ENCODE measurements at regions not wholly inside any gene's neighbourhood (a gene's known extent, or its start where the extent isn't known, plus 50 kb on each side); places are given as distances from the start of the nearest gene placed in this dataset.
"Not testable (repeated sequence)": the region's sequence is repeated elsewhere in the genome, so short reads cannot be mapped to it uniquely, and the experiment has no call there.

DNA sequence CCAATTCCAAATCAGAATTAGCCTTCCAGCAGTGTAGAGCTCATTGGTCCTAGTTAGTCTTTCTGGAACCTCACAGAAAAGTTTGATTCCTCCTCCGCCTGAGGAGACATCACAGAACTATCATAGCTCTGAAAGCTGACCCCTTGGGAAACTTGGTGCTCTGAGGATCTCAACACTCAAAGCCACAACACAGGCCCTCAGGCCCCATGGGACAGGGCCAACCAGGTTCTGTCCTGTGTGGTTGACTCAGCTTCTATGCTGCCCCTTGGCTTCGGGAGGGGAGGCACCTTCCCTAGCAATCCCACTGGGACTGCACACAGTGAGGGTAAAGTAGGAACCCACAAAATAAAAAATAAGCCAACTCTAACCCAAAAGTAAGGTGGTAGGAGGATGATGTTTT, 237.5 kb upstream of the ECI2 start:
- Histone ChIP-seq H3K4me3 (no peak overlapping the region), H3K27ac (no peak overlapping the region)

DNA sequence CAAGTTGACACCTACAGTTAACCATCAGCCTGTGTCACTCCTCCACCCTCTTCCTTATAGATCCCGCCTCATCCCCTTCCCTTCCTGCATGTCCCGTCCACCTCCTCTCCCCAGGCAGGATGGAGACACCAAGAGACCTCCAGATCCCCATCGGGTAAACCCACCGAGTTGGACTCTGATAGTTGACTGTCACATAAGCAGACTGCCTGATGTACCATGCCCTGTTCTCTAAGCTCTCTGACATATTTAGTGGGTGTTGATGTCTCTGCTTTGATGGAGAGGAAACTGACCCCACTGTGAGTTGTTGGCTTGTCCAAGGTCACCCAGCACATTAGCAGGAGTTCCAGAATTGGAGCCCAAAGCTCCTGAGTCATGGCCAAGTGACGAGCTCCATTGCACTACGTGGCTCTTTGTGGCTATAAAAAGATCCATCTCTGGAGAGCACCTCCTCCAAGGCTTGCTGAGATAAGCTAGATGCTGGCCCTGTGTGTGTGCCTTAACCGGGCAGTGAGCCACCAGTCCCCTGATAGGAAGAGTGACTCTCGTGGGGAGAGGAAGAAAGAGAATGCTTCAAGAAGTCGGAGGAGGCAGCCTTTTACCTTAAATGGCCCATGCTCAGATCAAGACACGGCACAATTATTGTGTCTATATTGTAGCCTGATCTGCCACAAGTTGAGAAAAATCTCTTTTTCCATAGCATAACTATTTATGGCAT, 236.0 kb upstream of the ECI2 start:
- Histone ChIP-seq H3K4me3 (no peak overlapping the region), H3K27ac (no peak overlapping the region)

DNA sequence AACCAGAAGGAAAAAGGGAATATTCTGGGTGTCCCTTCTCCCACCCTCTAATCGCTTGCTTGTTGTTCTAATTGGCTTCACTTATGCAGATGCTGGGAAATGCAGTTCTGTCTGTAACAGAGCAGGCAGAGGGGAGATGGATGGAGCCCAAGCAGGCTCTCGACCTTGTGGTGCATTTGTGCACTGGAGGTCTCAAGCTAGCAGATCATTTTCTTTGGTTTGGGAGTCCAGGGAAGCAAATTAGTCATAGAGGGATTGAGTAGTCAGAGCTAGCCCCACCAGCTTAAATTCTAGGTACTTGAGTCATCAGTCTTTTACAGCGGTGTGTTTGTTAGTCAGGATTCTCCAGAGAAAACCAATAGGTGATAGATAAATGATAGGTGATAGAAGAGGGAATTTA, 234.7 kb upstream of the ECI2 start:
- Histone ChIP-seq H3K4me3 (no peak overlapping the region), H3K27ac (peak overlapping the region in 4 of 21 experiments; percentile 0 to 56 (median 11))

DNA sequence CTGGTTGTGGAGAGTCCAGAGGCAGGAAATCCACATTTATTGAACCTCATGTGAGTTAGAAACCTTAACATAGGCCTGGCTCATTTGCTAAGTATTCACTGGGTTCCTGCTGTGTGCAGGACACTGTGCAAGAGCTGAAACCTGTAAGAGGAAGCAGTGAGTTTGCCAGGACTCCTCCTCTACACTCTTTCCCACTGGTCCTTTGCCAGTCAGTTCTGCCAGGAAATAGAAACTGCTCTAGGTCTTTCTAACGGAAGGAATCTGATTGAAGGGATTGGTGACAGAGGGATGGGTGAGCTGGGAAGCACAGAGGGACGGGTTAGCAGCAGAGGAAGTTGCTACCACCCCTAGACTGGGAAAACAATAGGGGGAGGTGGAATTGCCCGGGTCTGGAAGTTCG, 234.2 kb upstream of the ECI2 start:
- peak overlapping the region in 4 of 21 experiments; percentile 0 to 56 (median 11) for H3K27ac ChIP-seq
- no peak overlapping the region for H3K4me3 ChIP-seq

GRCh38 chr6:4368649-4369048, 233.3 kb upstream of the ECI2 start:
- Histone ChIP-seq H3K27ac (no peak overlapping the region), H3K4me3 (no peak overlapping the region)

- H3K4me3 ChIP-seq: no peak overlapping the region
- no peak overlapping the region for H3K27ac ChIP-seq
These were observed 232.3 kb upstream of the ECI2 start for GRCh38 chr6:4367643-4368042.

DNA sequence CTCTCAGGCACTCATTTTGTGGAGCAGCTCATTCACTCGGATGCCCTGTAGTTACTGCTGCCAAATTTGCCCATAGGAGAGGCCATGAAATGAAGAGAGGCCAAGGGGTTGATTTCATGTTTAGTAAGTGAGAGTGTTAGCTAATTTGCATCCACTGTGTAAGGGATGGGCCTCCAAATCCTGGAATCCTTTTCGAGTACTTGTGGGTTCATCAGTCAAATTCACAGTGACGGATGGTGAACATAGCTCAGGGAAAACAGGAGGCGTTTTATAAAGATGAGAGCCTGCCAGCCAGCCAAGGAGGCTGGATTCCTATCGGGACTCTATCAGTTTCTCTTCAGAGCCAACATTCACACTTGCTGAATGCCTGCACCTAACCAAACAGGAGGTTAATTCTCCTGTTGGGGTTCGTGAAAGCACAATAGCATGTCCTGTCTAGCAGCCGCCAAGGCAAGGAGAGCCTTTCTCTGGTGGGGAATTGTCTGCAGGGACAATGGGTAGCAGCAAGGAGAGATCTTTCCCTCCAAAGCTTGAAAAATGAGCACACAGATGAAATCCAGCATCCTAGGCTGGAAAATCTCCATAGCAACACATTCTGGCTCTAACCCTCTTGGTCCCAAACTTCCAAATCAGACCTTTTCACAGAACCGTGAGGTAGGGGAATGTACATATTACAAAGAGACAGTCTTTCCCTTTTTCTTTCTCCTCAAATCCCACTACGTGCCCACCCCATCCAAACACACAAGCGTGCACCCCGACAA, 231.4 kb upstream of the ECI2 start:
- Histone ChIP-seq H3K4me3 (no peak overlapping the region), H3K27ac (no peak overlapping the region)

DNA sequence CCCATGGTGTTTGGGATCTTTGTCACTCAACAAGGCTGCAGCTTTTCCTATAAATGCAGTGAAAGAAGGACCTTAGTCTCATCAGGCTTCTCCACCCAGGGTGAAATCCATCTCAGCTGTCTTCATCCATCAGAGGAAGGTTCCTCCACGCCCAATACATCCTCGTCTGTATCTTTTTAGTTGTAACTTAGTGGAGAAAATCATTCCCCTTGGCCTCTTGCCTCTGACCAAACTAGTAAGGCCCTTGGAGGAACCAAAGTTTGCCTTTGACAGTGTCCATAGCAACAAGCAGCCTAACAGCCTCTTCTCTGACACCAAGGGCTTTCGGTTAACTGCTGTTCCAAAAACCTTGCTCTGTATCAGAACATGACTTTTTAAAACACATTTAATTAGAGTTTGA, 230.3 kb upstream of the ECI2 start:
- Histone ChIP-seq H3K27ac (no peak overlapping the region), H3K4me3 (no peak overlapping the region)

DNA sequence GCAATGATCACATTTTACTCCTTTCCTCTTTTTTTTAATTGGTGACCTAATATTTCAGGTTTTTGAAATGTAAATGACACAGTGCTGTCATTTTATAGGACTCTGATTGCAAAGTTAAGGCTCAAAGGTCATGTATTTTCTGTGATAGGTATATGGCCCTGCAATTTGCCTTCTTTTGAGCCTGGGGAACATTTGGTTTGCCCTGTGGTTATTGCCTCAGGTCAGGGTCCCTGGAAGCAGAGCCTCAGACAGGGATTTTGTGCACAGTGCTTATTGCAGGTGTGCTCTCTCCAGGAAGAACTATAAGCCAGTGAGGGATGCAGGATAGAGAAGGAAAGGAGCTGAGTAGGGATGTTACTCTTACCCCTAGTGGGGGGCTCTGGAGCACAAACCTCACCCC, 229.3 kb upstream of the ECI2 start:
- H3K27ac ChIP-seq: no peak overlapping the region
- no peak overlapping the region for H3K4me3 ChIP-seq

DNA sequence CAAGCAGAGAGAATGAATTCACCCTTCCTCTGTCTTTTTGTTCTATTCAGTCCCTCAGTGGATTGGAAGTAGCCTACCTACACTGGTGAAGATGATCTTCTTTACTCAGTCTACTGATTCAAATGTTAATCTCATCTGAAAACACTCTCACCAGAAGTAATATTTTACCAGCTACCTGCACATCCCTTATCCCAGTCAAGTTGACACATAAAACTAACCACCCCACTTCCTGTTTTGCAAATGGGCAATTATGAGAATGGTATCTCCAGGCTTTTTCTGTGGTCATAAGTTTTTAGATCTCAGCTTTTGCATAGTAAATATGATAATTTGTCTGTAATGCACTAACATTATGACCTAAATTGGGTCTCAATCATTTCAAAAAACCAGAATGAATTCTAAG, 228.8 kb upstream of the ECI2 start:
- Histone ChIP-seq H3K27ac (no peak overlapping the region), H3K4me3 (no peak overlapping the region)

- no peak overlapping the region for H3K27ac ChIP-seq
- H3K4me3 ChIP-seq: no peak overlapping the region
These were observed 228.3 kb upstream of the ECI2 start for GRCh38 chr6:4363656-4364055.

GRCh38 chr6:4362326-4362725, 227.0 kb upstream of the ECI2 start:
- H3K4me3 ChIP-seq: no peak overlapping the region
- H3K27ac ChIP-seq: no peak overlapping the region

DNA sequence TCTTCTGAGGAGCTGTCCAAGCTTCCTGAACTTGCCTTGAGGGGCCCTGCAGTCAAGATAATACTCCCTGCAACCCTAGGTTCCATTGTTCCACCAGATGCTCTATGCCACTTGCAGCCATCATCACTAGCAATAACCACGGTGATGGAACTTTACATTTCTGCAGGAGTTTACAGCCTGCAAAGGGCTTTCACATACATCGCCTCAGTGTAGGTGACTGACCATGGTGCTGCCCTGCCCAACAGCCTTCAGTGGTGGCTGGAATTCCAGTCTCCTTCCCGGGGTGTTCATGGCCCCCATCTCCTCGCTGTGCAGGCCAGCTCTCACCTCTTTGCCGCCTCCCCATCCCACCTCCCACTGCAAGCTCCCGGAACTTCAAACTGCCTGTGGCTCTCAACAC, 225.5 kb upstream of the ECI2 start:
- H3K27ac ChIP-seq: no peak overlapping the region
- no peak overlapping the region for H3K4me3 ChIP-seq

DNA sequence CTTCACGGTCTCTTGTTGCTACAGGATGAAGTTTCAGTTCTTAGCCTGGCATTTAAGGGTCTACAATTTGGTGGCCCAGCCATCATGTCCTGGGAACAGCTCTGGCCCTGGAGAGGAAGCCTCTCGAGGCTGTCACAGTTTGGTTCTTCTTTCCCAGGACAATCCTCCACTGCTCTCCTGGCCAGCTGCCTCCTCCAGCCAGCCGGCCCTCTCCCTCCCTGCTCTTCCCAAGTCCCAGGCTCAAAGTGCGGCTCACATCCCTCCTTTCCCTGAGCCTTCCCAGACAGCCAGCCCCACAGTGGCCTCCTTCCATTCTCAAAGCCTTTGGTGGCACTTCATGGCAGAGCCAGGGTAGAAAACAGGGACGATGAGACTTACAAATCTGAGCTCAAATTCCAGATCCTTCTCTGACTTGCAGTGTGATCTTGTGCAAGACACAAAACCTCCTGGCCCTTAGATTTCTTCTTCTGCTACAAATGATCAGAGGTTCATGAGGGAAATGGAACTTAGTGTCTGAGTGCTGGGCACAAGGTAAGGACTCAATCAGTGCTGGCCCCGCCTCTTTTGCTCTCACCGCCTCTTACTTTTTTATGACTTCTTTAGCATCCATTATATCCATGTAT, 223.8 kb upstream of the ECI2 start:
- Histone ChIP-seq H3K27ac (peak overlapping the region in 20 of 21 experiments; percentile 45 to 95 (median 86)), H3K4me3 (no peak overlapping the region)

GRCh38 chr6:4358414-4359107, 223.2 kb upstream of the ECI2 start:
- Histone ChIP-seq H3K4me3 (no peak overlapping the region), H3K27ac (peak overlapping the region in 20 of 21 experiments; percentile 45 to 95 (median 86))

DNA sequence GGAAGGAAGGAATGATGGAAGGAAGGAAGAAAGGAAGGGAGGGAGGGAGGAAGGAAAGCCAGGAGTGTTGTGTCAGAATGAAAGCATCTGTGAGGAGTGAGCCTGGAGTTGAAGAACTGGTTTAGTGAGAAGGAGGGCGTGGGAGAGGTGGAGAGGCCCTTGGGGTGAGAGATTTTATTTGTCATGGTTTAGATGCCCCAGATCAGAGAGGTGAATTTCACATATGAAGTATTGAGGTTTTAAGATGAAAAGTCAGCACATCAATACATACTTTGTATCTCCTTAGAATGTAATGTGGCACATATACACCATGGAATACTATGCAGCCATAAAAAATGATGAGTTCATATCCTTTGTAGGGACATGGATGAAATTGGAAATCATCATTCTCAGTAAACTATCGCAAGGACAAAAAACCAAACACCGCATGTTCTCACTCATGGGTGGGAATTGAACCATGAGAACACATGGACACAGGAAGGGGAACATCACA, 222.3 kb upstream of the ECI2 start:
- H3K27ac ChIP-seq: peak overlapping the region in 16 of 21 experiments; percentile 3 to 95 (median 70)
- H3K4me3 ChIP-seq: not testable (repeated sequence)

DNA sequence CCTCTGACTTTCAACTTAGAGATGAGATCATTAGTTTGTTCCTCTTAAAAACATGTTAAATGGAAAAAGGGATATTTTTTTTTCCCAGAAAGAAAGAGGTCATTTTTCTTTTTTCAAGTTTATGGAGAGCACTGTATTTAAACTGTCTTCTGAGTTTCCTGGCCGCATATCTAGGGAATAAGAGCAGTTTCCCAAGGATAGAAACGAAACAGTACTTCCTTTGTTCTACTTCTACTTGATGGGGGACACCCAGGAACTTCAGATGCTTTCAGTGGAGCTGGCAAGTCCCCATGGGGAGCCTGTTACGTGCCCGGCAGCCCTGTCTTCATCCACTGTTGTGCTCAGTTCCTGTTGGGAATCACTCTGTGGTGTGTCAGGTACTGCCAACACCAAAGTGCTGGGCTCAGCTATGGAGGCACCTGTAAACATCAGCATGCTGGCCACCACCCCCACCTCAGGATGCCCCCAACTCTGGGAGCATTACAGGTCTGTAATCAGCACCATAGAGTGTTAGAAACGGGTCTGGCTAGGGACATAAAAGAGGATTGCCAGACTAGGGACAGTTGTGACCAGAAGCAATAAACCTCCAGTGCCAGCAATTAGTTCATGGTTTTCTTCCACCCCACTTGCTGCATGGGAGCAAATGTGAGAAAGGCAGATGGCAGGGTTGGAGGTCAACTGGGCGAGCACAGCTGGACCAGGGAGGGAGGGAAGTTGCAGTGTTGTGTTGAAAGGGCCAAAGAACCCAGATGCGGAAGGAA, 221.7 kb upstream of the ECI2 start:
- H3K27ac ChIP-seq: peak overlapping the region in 17 of 21 experiments; percentile 3 to 85 (median 60)
- no peak overlapping the region for H3K4me3 ChIP-seq

DNA sequence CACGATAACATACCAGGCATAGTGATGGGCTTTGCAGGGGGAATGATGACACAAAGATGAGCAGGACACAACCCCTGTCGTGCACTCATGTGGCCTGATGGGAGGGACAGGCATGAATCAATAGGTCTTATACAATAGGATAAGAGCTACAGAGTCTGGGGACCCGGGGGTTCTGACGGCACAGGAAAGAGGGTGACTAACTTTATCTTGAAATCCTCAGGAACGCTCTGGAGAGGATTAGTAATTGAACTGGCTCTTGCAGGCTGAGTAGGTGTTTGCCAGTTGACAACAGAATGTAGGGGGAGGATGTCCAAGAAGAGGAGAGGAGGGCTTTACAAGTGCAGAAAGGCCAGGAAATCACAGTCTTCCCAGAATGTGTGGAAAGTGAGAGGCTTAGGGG, 219.9 kb upstream of the ECI2 start:
- no peak overlapping the region for H3K4me3 ChIP-seq
- peak overlapping the region in 1 of 21 experiments; percentile 22 for H3K27ac ChIP-seq

DNA sequence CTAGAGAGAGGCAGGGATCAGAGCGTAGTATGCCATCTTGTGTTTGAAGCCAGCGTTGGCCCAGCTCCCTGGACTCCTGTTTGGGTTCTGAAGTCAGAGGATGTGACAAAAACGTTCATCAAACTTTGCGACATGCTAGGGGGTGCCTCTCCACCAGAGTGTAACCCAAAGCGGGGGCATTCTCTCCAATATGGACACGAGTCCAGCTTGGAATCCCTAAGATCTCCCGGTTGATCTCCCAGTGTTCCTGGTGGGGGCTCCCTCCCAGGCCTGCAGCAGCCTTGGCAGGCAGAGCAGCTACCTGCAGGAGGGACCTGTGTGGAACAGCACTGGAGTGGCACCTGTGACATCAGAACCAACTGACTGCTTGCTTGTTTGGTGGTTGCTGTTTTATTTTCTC, 218.8 kb upstream of the ECI2 start:
- peak overlapping the region in 1 of 21 experiments; percentile 39 for H3K27ac ChIP-seq

More for the DNA sequence above, 218.8 kb upstream of the ECI2 start:
- H3K4me3 ChIP-seq: no peak overlapping the region

Measured in skin epidermis (tissue), 12 donors.